GM18867 (cell line): ENCODE measurements at regions not wholly inside any gene's neighbourhood (a gene's known extent, or its start where the extent isn't known, plus 50 kb on each side); places are given as distances from the start of the nearest gene placed in this dataset.
"Not testable (repeated sequence)": the region's sequence is repeated elsewhere in the genome, so short reads cannot be mapped to it uniquely, and the experiment has no call there.

Experiments
- ATAC-seq: cut with Tn5 transposase; IDR thresholded peaks from one replicate; pipeline ENCODE4 v1.9.1; 2021; ENCODE audit warnings: mild to moderate bottlenecking, moderate library complexity; ENCODE audit not compliant: unreplicated experiment

- ATAC-seq = no peak
Measured at GRCh38 chr1:219560856-219561255, 52.0 kb downstream of the ZC3H11B start.

- no peak for ATAC-seq
Measured at GRCh38 chr1:219559899-219560298, 53.0 kb downstream of the ZC3H11B start.

- no peak for ATAC-seq
Measured at GRCh38 chr1:219555806-219556205, 57.1 kb downstream of the ZC3H11B start.

- no peak for ATAC-seq
Measured at GRCh38 chr1:219555031-219555692, 57.7 kb downstream of the ZC3H11B start.

GRCh38 chr1:219553934-219554502, 58.9 kb downstream of the ZC3H11B start:
- ATAC-seq = no peak

GRCh38 chr1:219550201-219550600, 62.7 kb downstream of the ZC3H11B start:
- ATAC-seq = no peak

GRCh38 chr1:219549215-219549614, 63.7 kb downstream of the ZC3H11B start:
- no peak for ATAC-seq

GRCh38 chr1:219548386-219548785, 64.5 kb downstream of the ZC3H11B start:
- no peak for ATAC-seq

GRCh38 chr1:219545756-219546155, 67.1 kb downstream of the ZC3H11B start:
- ATAC-seq = not testable (repeated sequence)

GRCh38 chr1:219544163-219544846, 68.6 kb downstream of the ZC3H11B start:
- ATAC-seq = no peak

GRCh38 chr1:219542828-219543518, 69.9 kb downstream of the ZC3H11B start:
- ATAC-seq = no peak

GRCh38 chr1:219541946-219542345, 71.0 kb downstream of the ZC3H11B start:
- no peak for ATAC-seq

GRCh38 chr1:219539645-219540254, 73.2 kb downstream of the ZC3H11B start:
- ATAC-seq = no peak

GRCh38 chr1:219538886-219539285, 74.0 kb downstream of the ZC3H11B start:
- ATAC-seq = no peak

GRCh38 chr1:219537223-219537631, 75.7 kb downstream of the ZC3H11B start:
- ATAC-seq = no peak

- peak; percentile 46 for ATAC-seq
Measured at GRCh38 chr1:219536038-219536437, 76.9 kb downstream of the ZC3H11B start.

- no peak for ATAC-seq
Measured at GRCh38 chr1:219534991-219535390, 77.9 kb downstream of the ZC3H11B start.

GRCh38 chr1:219533280-219533679, 79.6 kb downstream of the ZC3H11B start:
- ATAC-seq = no peak

GRCh38 chr1:219529116-219529515, 83.8 kb downstream of the ZC3H11B start:
- ATAC-seq = no peak

GRCh38 chr1:219528633-219529032, 84.3 kb downstream of the ZC3H11B start:
- ATAC-seq = no peak

GRCh38 chr1:219527994-219528393, 84.9 kb downstream of the ZC3H11B start:
- ATAC-seq = no peak
